ENCODE measurements at regions not wholly inside any gene's neighbourhood (a gene's known extent, or its start where the extent isn't known, plus 50 kb on each side); places are given as distances from the start of the nearest gene placed in this dataset.

GRCh38 chr4:63583561-63583960 is 825.7 kb downstream of the TECRL start:
- WGBS, 3 donors, result 60 to 69% (median 67%) methylated on average over 2 of the region's 2 CpGs
- Histone ChIP-seq H3K36me3 (no peaks in the 10 kb centered on the region), H3K27ac (no peak overlapping the region), H3K9me3 (no peaks in the 10 kb centered on the region), H3K27me3 (no peaks in the 10 kb centered on the region), H3K4me1 (ENCODE audit: insufficient read depth) (no peaks in the 10 kb centered on the region), H3K4me3 (no peak overlapping the region)
- intact Hi-C loops (cut with DNase I), result no loop called here
- no peak for DNase-seq
- TF ChIP-seq CTCF (IDR thresholded peaks at IDR 0.05) (no peak), EP300 (IDR thresholded peaks at IDR 0.05) (no peak), POLR2A (IDR thresholded peaks at IDR 0.05) (no peak)

- TF ChIP-seq EP300 (IDR thresholded peaks at IDR 0.05) (no peak), CTCF (IDR thresholded peaks at IDR 0.05) (no peak), POLR2A (IDR thresholded peaks at IDR 0.05) (no peak)
- no peak overlapping the region for H3K27ac ChIP-seq
- intact Hi-C loops (cut with DNase I), result no loop called here
- no peak for DNase-seq
- H3K4me3 ChIP-seq, result no peak overlapping the region
- no peaks in the 10 kb centered on the region for H3K36me3 ChIP-seq
- H3K27me3 ChIP-seq, result no peaks in the 10 kb centered on the region
- H3K4me1 ChIP-seq (ENCODE audit: insufficient read depth), result no peaks in the 10 kb centered on the region
- H3K9me3 ChIP-seq, result no peaks in the 10 kb centered on the region
Measured at GRCh38 chr4:63583007-63583406, 826.2 kb downstream of the TECRL start.

GRCh38 chr4:63580796-63581475 is 828.3 kb downstream of the TECRL start:
- no peaks in the 10 kb centered on the region for H3K4me1 ChIP-seq (ENCODE audit: insufficient read depth)
- DNase-seq, result no peak
- TF ChIP-seq POLR2A (IDR thresholded peaks at IDR 0.05) (no peak), CTCF (IDR thresholded peaks at IDR 0.05) (no peak), EP300 (IDR thresholded peaks at IDR 0.05) (no peak)
- H3K9me3 ChIP-seq, result no peaks in the 10 kb centered on the region
- WGBS, 3 donors, result 57 to 74% (median 61%) methylated on average over 1 of the region's 1 CpG
- no peaks in the 10 kb centered on the region for H3K36me3 ChIP-seq
- no peaks in the 10 kb centered on the region for H3K27me3 ChIP-seq
- no peak overlapping the region for H3K27ac ChIP-seq
- intact Hi-C loops (cut with DNase I), result no loop called here
- no peak overlapping the region for H3K4me3 ChIP-seq

GRCh38 chr4:63578383-63578782 is 830.9 kb downstream of the TECRL start:
- H3K9me3 ChIP-seq, result no peaks in the 10 kb centered on the region
- H3K27me3 ChIP-seq, result no peaks in the 10 kb centered on the region
- TF ChIP-seq POLR2A (IDR thresholded peaks at IDR 0.05), result no peak
- TF ChIP-seq CTCF (IDR thresholded peaks at IDR 0.05), result no peak
- no peak for TF ChIP-seq EP300 (IDR thresholded peaks at IDR 0.05)
- H3K27ac ChIP-seq, result no peak overlapping the region
- intact Hi-C loops (cut with DNase I), result no loop called here
- no peak for DNase-seq
- no peak overlapping the region for H3K4me3 ChIP-seq
- H3K4me1 ChIP-seq (ENCODE audit: insufficient read depth), result no peaks in the 10 kb centered on the region
- H3K36me3 ChIP-seq, result no peaks in the 10 kb centered on the region

Measured in ovary (tissue), 7 donors.